ENCODE measurements at regions not wholly inside any gene's neighbourhood (a gene's known extent, or its start where the extent isn't known, plus 50 kb on each side); places are given as distances from the start of the nearest gene placed in this dataset.

DNA sequence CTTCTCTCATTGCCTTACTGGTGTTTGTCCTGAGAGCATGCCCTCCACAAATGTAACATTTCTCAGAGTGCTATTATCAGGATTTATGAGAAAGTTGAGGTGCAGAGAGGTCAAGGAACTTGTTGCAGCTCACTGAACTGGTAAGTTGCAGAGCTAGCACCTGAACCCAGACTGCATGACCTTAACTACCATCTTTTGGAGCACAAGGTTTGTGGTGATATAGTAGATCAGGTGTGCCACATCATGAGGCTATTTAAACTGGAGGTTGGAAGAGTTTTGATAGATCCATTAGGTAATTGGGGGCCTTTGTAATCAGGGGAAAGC lies 112.0 kb upstream of the CITED2 start:
- Mint-ChIP-seq H3K27me3 (no peaks in the 10 kb centered on the region), H3K36me3 (ENCODE audit: low read depth) (no peaks in the 10 kb centered on the region), H3K9me3 (ENCODE audit: low read depth) (no peaks in the 10 kb centered on the region), H3K27ac (no peak overlapping the region), H3K4me3 (no peak overlapping the region), H3K4me1 (peaks cover 9% of the 10 kb centered on the region)
- POLR2A ChIA-PET = no interaction called here
- CTCF ChIA-PET = interaction anchor here (0.9 kb wide), 1 partner anchor 111 kb away, joined by 4 read pairs; the partner anchor contains the start of gene CITED2
- DNase-seq (no peak), ATAC-seq (no peak)
- intact Hi-C loops (cut with DNase I, micrococcal nuclease) = no loop called here

- H3K9me3 Mint-ChIP-seq (ENCODE audit: low read depth) = no peaks in the 10 kb centered on the region
- H3K27me3 Mint-ChIP-seq = no peaks in the 10 kb centered on the region
- no peak overlapping the region for H3K4me3 Mint-ChIP-seq
- intact Hi-C loops (cut with DNase I, micrococcal nuclease) = no loop called here
- no peak overlapping the region for H3K27ac Mint-ChIP-seq
- no peaks in the 10 kb centered on the region for H3K36me3 Mint-ChIP-seq (ENCODE audit: low read depth)
- POLR2A ChIA-PET = no interaction called here
- CTCF ChIA-PET = interaction anchor here (0.6 to 0.9 kb wide), 3 partner anchors 59 to 227 kb away, joined by 3 to 4 read pairs (median 3); partner anchors contain the start of gene CITED2
- H3K4me1 Mint-ChIP-seq = peaks cover 8% of the 10 kb centered on the region
- no peak for DNase-seq
- ATAC-seq = no peak
Observed at GRCh38 chr6:139485742-139486475, 111.5 kb upstream of the CITED2 start.

DNA sequence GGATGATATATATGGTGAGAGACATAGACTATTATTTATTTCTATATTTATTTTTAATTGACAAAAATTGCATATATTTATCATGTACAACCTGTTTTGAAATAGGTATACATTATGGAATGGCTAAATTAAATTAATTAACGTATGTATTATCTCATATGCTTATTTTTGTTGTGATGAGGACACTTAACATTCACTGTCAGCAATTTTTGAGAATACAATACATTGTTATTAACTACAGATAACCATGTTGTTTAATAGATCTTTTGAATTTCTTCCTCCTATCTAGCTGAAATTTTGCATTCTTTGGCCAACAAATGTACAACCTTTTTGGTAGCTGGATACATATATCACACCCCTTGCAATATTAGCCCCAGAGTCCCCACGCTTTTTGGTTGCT lies 110.7 kb upstream of the CITED2 start:
- DNase-seq (no peak), ATAC-seq (no peak)
- no peaks in the 10 kb centered on the region for H3K36me3 Mint-ChIP-seq (ENCODE audit: low read depth)
- intact Hi-C loops (cut with DNase I, micrococcal nuclease) = no loop called here
- ChIA-PET CTCF (no interaction called here), POLR2A (no interaction called here)
- peaks cover 2% of the 10 kb centered on the region for H3K4me1 Mint-ChIP-seq
- no peaks in the 10 kb centered on the region for H3K9me3 Mint-ChIP-seq (ENCODE audit: low read depth)
- no peak overlapping the region for H3K4me3 Mint-ChIP-seq
- no peak overlapping the region for H3K27ac Mint-ChIP-seq
- no peaks in the 10 kb centered on the region for H3K27me3 Mint-ChIP-seq

DNA sequence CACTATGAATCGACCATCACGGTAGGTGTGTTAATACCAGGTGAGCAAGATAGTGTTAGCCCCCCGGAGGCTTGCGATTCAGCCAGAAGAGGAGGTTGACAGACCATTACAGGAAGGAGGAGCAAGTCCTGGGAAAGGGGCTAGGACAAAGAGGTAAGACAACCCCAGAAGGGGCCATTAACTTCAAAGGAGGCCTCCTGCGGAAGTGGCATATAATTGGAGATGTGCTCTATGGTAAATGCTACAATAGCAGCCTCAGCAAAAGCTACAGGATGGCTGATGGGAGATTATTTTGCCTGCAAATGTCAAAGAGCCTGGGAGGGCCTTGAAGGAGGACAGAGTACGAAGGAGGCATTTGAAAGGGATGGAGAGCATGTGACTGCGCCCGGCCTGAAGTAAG lies 108.6 kb upstream of the CITED2 start:
- no peak overlapping the region for H3K27ac Mint-ChIP-seq
- intact Hi-C loops (cut with DNase I, micrococcal nuclease) = no loop called here
- H3K27me3 Mint-ChIP-seq = no peaks in the 10 kb centered on the region
- H3K36me3 Mint-ChIP-seq (ENCODE audit: low read depth) = no peaks in the 10 kb centered on the region
- DNase-seq (no peak), ATAC-seq (no peak)
- no peaks in the 10 kb centered on the region for H3K4me1 Mint-ChIP-seq
- no peaks in the 10 kb centered on the region for H3K9me3 Mint-ChIP-seq (ENCODE audit: low read depth)
- H3K4me3 Mint-ChIP-seq = no peak overlapping the region
- POLR2A ChIA-PET = no interaction called here
- CTCF ChIA-PET = no interaction called here

DNA sequence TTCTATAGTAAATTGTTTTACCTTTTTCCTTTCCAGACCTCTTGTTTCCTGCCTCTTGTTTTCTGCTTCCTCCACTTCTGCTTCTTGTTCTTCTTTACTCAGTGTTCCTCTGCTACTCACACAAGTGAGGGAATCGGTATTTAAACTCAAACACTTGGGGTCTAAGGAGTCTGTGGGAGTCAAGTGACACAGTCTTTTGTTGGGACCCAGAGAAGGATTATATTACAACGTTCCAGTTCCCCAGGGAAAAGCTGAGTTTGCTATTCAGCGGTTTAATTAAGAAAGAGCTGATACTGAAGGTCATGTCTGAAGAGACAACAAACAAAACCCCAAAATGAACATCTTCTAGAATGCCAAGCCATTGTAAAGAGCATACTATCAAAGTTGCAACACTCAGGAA lies 107.8 kb upstream of the CITED2 start:
- Mint-ChIP-seq H3K27ac (no peak overlapping the region), H3K36me3 (ENCODE audit: low read depth) (no peaks in the 10 kb centered on the region), H3K4me1 (no peaks in the 10 kb centered on the region), H3K4me3 (no peak overlapping the region), H3K27me3 (no peaks in the 10 kb centered on the region), H3K9me3 (ENCODE audit: low read depth) (no peaks in the 10 kb centered on the region)
- ATAC-seq = no peak
- intact Hi-C loops (cut with DNase I, micrococcal nuclease) = no loop called here
- DNase-seq = no peak
- CTCF ChIA-PET = no interaction called here
- POLR2A ChIA-PET = no interaction called here

GRCh38 chr6:139480356-139481165 lies 106.1 kb upstream of the CITED2 start:
- intact Hi-C loops (cut with DNase I, micrococcal nuclease) = no loop called here
- DNase-seq (no peak), ATAC-seq (no peak)
- Mint-ChIP-seq H3K27ac (no peak overlapping the region), H3K4me3 (no peak overlapping the region), H3K4me1 (no peaks in the 10 kb centered on the region), H3K36me3 (ENCODE audit: low read depth) (no peaks in the 10 kb centered on the region), H3K27me3 (no peaks in the 10 kb centered on the region), H3K9me3 (ENCODE audit: low read depth) (no peaks in the 10 kb centered on the region)
- ChIA-PET POLR2A (no interaction called here), CTCF (no interaction called here)

- Mint-ChIP-seq H3K36me3 (ENCODE audit: low read depth) (no peaks in the 10 kb centered on the region), H3K9me3 (ENCODE audit: low read depth) (no peaks in the 10 kb centered on the region), H3K27me3 (no peaks in the 10 kb centered on the region), H3K4me3 (no peak overlapping the region), H3K27ac (no peak overlapping the region), H3K4me1 (peaks cover under 1% of the 10 kb centered on the region)
- ChIA-PET CTCF (interaction anchor here (0.5 to 0.6 kb wide), 2 partner anchors 110 to 207 kb away, joined by 3 read pairs; no protein-coding TSS in a partner anchor), POLR2A (no interaction called here)
- intact Hi-C loops (cut with DNase I, micrococcal nuclease) = no loop called here
- DNase-seq (no peak), ATAC-seq (no peak)
Observed at GRCh38 chr6:139479433-139480222, 105.2 kb upstream of the CITED2 start.

DNA sequence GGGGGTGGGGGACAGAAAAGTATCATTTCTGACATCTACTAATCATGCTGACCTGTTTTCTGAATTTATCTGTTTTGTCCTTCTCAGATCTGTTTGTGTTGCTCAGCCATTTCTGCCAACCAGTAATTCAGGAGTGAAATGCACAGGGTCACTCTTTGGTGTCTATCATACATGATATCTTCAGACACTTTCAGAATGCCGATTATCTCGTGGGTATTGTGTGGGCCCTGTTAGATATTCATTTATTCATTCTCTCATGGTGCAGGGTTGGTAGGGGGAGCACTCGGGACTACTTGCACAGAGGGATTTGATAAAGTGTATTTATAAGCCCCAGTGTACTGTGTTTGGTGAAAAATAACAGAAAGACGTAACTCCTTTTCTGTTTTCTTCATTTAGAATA lies 101.2 kb upstream of the CITED2 start:
- no peak for ATAC-seq
- no peak for DNase-seq
- intact Hi-C loops (cut with DNase I, micrococcal nuclease) = no loop called here
- ChIA-PET POLR2A (no interaction called here), CTCF (no interaction called here)
- H3K27me3 Mint-ChIP-seq = no peaks in the 10 kb centered on the region
- no peaks in the 10 kb centered on the region for H3K36me3 Mint-ChIP-seq (ENCODE audit: low read depth)
- no peak overlapping the region for H3K4me3 Mint-ChIP-seq
- H3K9me3 Mint-ChIP-seq (ENCODE audit: low read depth) = no peaks in the 10 kb centered on the region
- H3K4me1 Mint-ChIP-seq = peaks cover 7% of the 10 kb centered on the region
- no peak overlapping the region for H3K27ac Mint-ChIP-seq

DNA sequence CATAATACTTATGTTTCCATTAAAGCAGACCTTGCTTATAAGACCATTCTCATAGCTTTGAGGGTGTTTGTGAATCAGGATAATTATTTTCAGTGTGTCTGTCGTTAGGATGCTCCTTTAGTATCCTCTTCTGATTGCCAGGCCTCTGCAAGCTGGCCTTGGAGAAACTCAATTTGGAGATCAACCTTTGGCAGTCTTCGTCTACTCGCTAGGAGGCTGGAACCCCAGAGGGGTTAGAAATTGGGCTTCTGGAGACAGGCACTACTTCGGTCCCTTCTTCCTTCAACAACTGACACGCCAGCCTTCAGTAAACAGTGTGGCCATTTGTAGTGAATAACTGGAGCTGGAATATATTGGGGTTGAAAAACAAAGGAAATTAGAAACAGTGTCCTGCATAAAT lies 100.8 kb upstream of the CITED2 start:
- intact Hi-C loops (cut with DNase I, micrococcal nuclease) = no loop called here
- DNase-seq = no peak
- no peak for ATAC-seq
- Mint-ChIP-seq H3K4me3 (no peak overlapping the region), H3K4me1 (peaks cover 7% of the 10 kb centered on the region), H3K36me3 (ENCODE audit: low read depth) (no peaks in the 10 kb centered on the region), H3K27ac (no peak overlapping the region), H3K27me3 (no peaks in the 10 kb centered on the region), H3K9me3 (ENCODE audit: low read depth) (no peaks in the 10 kb centered on the region)
- CTCF ChIA-PET = no interaction called here
- POLR2A ChIA-PET = no interaction called here

DNA sequence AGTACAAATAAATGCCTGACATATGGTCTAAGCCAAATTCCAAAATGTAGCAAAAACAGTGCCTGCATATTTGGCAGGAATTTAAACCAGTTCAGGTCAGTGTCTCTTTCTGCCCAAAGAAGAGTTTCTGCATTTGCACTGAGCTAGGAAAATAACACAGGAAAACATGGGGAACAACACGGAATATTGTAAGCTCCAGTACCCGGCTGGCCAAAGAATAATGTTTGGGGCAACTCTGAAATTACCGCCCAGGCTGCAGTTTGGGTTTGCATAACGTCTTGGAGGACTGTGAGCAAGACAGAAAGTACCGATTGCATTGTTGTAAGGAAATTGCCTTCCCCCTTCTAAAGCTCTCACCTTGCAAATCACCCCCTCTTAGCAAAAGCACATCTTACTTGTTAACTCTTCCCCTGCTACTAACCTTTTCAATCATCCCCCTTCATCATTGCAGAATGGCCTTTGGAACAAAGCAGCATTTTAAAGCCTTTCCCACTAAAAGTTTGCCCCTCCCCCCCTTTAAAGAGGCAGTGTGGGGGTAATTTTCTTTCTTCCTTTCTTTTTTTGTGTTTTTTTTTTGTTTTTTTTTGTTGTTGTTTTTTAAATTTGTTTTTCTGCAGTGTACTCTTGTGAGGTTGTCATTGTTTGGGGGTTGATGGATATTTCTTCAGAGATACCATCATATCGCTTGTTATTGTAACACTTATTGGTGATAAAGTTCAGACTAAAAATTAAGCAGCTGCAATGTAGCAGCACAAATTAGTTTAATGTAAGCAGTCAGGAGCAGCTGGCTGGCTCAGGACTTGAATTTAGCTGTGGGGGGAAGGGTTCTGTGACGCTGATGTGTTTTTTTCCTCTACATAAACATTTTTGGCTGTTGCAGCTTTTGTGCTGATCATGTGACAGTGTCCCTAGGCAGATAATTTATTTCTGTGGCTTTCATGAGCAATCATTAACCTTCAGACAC lies 100.0 kb upstream of the CITED2 start:
- H3K27ac Mint-ChIP-seq = no peak overlapping the region
- no peaks in the 10 kb centered on the region for H3K9me3 Mint-ChIP-seq (ENCODE audit: low read depth)
- CTCF ChIA-PET = no interaction called here
- H3K4me3 Mint-ChIP-seq = no peak overlapping the region
- no peaks in the 10 kb centered on the region for H3K36me3 Mint-ChIP-seq (ENCODE audit: low read depth)
- H3K27me3 Mint-ChIP-seq = no peaks in the 10 kb centered on the region
- H3K4me1 Mint-ChIP-seq = peaks cover 7% of the 10 kb centered on the region
- ATAC-seq = no peak
- POLR2A ChIA-PET = no interaction called here
- intact Hi-C loops (cut with DNase I, micrococcal nuclease) = no loop called here
- no peak for DNase-seq

DNA sequence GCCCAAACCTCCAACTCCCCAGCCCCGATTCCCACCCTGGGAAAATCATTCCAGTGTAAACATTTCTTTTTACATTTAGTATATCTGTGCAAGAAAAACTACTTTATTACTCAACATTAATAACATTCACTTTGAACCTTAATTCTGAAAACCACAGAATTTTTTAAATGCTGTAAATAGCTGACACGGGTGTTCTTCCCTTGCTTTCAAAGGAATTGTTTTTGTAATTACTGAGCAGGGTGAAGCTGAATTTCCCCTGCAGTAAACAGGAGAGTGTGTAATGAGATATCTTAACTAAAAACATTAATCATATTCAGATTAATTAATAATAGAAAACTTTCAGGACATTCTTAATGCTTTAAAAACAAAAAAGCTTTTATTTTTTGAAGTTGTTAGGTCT lies 99.3 kb upstream of the CITED2 start:
- H3K4me1 Mint-ChIP-seq = peaks cover 7% of the 10 kb centered on the region
- DNase-seq = no peak
- no peaks in the 10 kb centered on the region for H3K27me3 Mint-ChIP-seq
- ATAC-seq = no peak
- intact Hi-C loops (cut with DNase I, micrococcal nuclease) = no loop called here
- no peaks in the 10 kb centered on the region for H3K36me3 Mint-ChIP-seq (ENCODE audit: low read depth)
- CTCF ChIA-PET = interaction anchor here (0.8 kb wide), 1 partner anchor 27 kb away, joined by 3 read pairs; no protein-coding TSS in a partner anchor
- no peak overlapping the region for H3K27ac Mint-ChIP-seq
- POLR2A ChIA-PET = no interaction called here
- no peaks in the 10 kb centered on the region for H3K9me3 Mint-ChIP-seq (ENCODE audit: low read depth)
- no peak overlapping the region for H3K4me3 Mint-ChIP-seq
